Tibial nerve (tissue), 4 donors: ENCODE measurements at regions not wholly inside any gene's neighbourhood (a gene's known extent, or its start where the extent isn't known, plus 50 kb on each side); places are given as distances from the start of the nearest gene placed in this dataset.

ENCODE experiments used
- CTCF ChIP-seq, 5 experiments: fragments of 200-600 bp in 3 of 5; fragments of 450-650 bp in 2 of 5; sonication (generic) in 3 of 5; IDR thresholded peaks; one replicate each; pipeline ENCODE4 v1.5.1; 2016 to 2019; ENCODE audit warnings: antibody characterized with exemption in 5 of 5, mild to moderate bottlenecking in 3 of 5, moderate library complexity in 2 of 5
- EP300 ChIP-seq, 2 donors: sonication (generic); formaldehyde crosslinking; IDR thresholded peaks; one replicate each; pipeline ENCODE4 v1.6.1; 2017; ENCODE audit warnings: antibody characterized with exemption in 2 of 2, mild to moderate bottlenecking in 1 of 2
- POLR2A ChIP-seq, 2 donors: fragments of 450-650 bp; IDR thresholded peaks; one replicate each; pipeline ENCODE4 v1.6.1; 2017; ENCODE audit warnings: antibody characterized with exemption in 2 of 2, mild to moderate bottlenecking in 2 of 2, moderate library complexity in 2 of 2

- TF ChIP-seq CTCF (IDR thresholded peaks at IDR 0.05) = no peak
- TF ChIP-seq EP300 (IDR thresholded peaks at IDR 0.05) = no peak
- no peak for TF ChIP-seq POLR2A (IDR thresholded peaks at IDR 0.05)
Observed at GRCh38 chr10:123269017-123269552, 114.9 kb downstream of the BUB3 start.
